WTC11 (cell line): ENCODE measurements at regions not wholly inside any gene's neighbourhood (a gene's known extent, or its start where the extent isn't known, plus 50 kb on each side); places are given as distances from the start of the nearest gene placed in this dataset.

Source experiments
- ATAC-seq: fragments of 200-7000 bp; cut with Tn5 transposase; 2 replicates; pipeline ENCODE4 v1.10.0; 2021; ENCODE audit warnings: mild to moderate bottlenecking, moderate library complexity
- CTCF ChIA-PET: fragments of 300-600 bp; sonication (Branson Sonifier 250); formaldehyde crosslinking; loops from one replicate; lab custom pipeline; 2021; ENCODE audit warnings: antibody characterized with exemption; lab: Charles Lee
- POLR2A ChIA-PET: fragments of 350-600 bp; sonication (Branson Sonifier 250); formaldehyde crosslinking; loops from one replicate; lab custom pipeline; 2021; ENCODE audit warnings: antibody characterized with exemption; lab: Charles Lee
- DNase-seq: peaks from one replicate; pipeline ENCODE4 v3.0.0; 2021; ENCODE audit warnings: low spot score
- H3K27ac Mint-ChIP-seq: 2 replicates; pipeline ENCODE4 v1.8.0; 2021; ENCODE audit warnings: mixed read lengths
- H3K27me3 Mint-ChIP-seq: 2 replicates; pipeline ENCODE4 v1.8.0; 2021; ENCODE audit warnings: low read depth, mild to moderate bottlenecking, moderate library complexity, mixed read lengths
- H3K36me3 Mint-ChIP-seq: 2 replicates; pipeline ENCODE4 v1.8.0; 2021; ENCODE audit warnings: mixed read lengths
- H3K4me1 Mint-ChIP-seq: 2 replicates; pipeline ENCODE4 v1.8.0; 2022; ENCODE audit warnings: mixed read lengths
- H3K4me3 Mint-ChIP-seq: 2 replicates; pipeline ENCODE4 v1.8.0; 2021; ENCODE audit warnings: mild to moderate bottlenecking, moderate library complexity, mixed read lengths
- H3K9me3 Mint-ChIP-seq: 2 replicates; pipeline ENCODE4 v1.8.0; 2021; ENCODE audit warnings: mixed read lengths
- CBFB ChIP-seq: sonication (generic); formaldehyde crosslinking; IDR thresholded peaks from 2 replicates; pipeline ENCODE4 v1.8.1; 2022; ENCODE audit warnings: mild to moderate bottlenecking, low read depth, missing genetic modification reagents
- CREB1 ChIP-seq: sonication (generic); formaldehyde crosslinking; IDR thresholded peaks from 2 replicates; pipeline ENCODE4 v1.8.0; 2023; ENCODE audit warnings: mild to moderate bottlenecking, missing genetic modification reagents
- FOXK1 ChIP-seq: sonication (generic); formaldehyde crosslinking; IDR thresholded peaks from 2 replicates; pipeline ENCODE4 v1.8.0; 2022; ENCODE audit warnings: mild to moderate bottlenecking, moderate library complexity, missing genetic modification reagents
- GABPB1 ChIP-seq: sonication (generic); formaldehyde crosslinking; IDR thresholded peaks from 2 replicates; pipeline ENCODE4 v1.8.1; 2023; ENCODE audit warnings: mild to moderate bottlenecking, missing genetic modification reagents
- HMGA2 ChIP-seq: fragments of 250-450 bp; sonication (Bioruptor Pico); IDR thresholded peaks from 2 replicates; pipeline ENCODE4 v1.4.0; 2021; ENCODE audit warnings: mild to moderate bottlenecking, moderate library complexity
- MXD4 ChIP-seq: fragments of 250-450 bp; sonication (Bioruptor Pico); IDR thresholded peaks from 2 replicates; pipeline ENCODE4 v1.8.0; 2021; ENCODE audit warnings: mild to moderate bottlenecking, moderate library complexity, borderline replicate concordance
- NFYB ChIP-seq: sonication (generic); formaldehyde crosslinking; conservative IDR thresholded peaks from 2 replicates; pipeline ENCODE4 v1.8.0; 2022; ENCODE audit warnings: low read depth, missing genetic modification reagents
- NR2C2 ChIP-seq: sonication (generic); formaldehyde crosslinking; IDR thresholded peaks from 2 replicates; pipeline ENCODE4 v1.8.0; 2022; ENCODE audit warnings: mild to moderate bottlenecking, missing genetic modification reagents
- OVOL2 ChIP-seq: fragments of 250-450 bp; sonication (Bioruptor Pico); IDR thresholded peaks from 2 replicates; pipeline ENCODE4 v1.9.0; 2021; ENCODE audit warnings: mild to moderate bottlenecking, borderline replicate concordance
- PRRX2 ChIP-seq: fragments of 250-450 bp; sonication (Bioruptor Pico); IDR thresholded peaks from 2 replicates; pipeline ENCODE4 v1.8.0; 2021; ENCODE audit warnings: mild to moderate bottlenecking
- SMAD4 ChIP-seq: sonication (generic); formaldehyde crosslinking; IDR thresholded peaks from 2 replicates; pipeline ENCODE4 v1.8.0; 2022; ENCODE audit warnings: mild to moderate bottlenecking, missing genetic modification reagents
- TEAD1 ChIP-seq: sonication (generic); formaldehyde crosslinking; IDR thresholded peaks from 2 replicates; pipeline ENCODE4 v1.8.0; 2022; ENCODE audit warnings: mild to moderate bottlenecking, missing genetic modification reagents
- ZBTB21 ChIP-seq: sonication (generic); formaldehyde crosslinking; IDR thresholded peaks from 2 replicates; pipeline ENCODE4 v1.8.1; 2023; ENCODE audit warnings: mild to moderate bottlenecking, missing genetic modification reagents, borderline replicate concordance
- TF ChIP-seq, protein P1 (sequence below): sonication (generic); formaldehyde crosslinking; IDR thresholded peaks from 2 replicates; pipeline ENCODE4 v1.8.1; 2023; ENCODE audit warnings: mild to moderate bottlenecking, missing genetic modification reagents, moderate library complexity
- TF ChIP-seq, protein P2 (sequence below): sonication (generic); formaldehyde crosslinking; IDR thresholded peaks from 2 replicates; pipeline ENCODE4 v1.8.0; 2022; ENCODE audit warnings: mild to moderate bottlenecking, missing genetic modification reagents
- TF ChIP-seq, protein P3 (sequence below): fragments of 250-450 bp; sonication (Bioruptor Pico); IDR thresholded peaks from 2 replicates; pipeline ENCODE4 v1.9.0; 2021; ENCODE audit warnings: mild to moderate bottlenecking, borderline replicate concordance
- TF ChIP-seq, protein P4 (sequence below): fragments of 250-450 bp; sonication (Bioruptor Pico); IDR thresholded peaks from 2 replicates; pipeline ENCODE4 v1.9.0; 2021; ENCODE audit warnings: moderate library complexity, mild to moderate bottlenecking, inconsistent platforms, borderline replicate concordance
- TF ChIP-seq, protein P5 (sequence below): sonication (generic); formaldehyde crosslinking; IDR thresholded peaks from 2 replicates; pipeline ENCODE4 v1.8.1; 2022; ENCODE audit warnings: mild to moderate bottlenecking, missing genetic modification reagents, moderate library complexity, borderline replicate concordance

DNA sequence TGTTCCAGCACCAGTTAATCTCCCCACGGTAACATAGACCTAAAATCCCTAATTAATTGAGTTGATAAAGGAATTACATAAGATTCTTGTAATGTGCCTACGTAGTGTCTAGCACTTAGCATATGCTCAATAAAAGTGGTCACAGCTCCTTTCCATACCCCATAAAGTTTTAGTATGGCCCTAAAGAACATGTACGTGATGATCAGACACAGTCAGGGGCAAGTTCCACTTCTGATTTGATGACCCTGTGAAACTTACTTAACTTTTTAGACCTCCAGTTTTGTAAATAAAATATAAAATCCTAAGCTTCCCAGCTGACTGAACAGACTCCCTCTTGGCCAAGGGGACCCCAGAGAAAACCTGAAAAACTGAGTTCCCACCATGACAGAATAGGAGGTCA, 391.3 kb upstream of the ERCC4 start:
- Mint-ChIP-seq H3K4me1 (peaks cover 11% of the 10 kb centered on the region), H3K4me3 (no peak overlapping the region), H3K9me3 (peaks cover 5% of the 10 kb centered on the region; the same call in 1 of the 2 replicates), H3K27me3 (no peaks in the 10 kb centered on the region), H3K36me3 (no peaks in the 10 kb centered on the region; the same call in 1 of the 2 replicates), H3K27ac (no peak overlapping the region)
- DNase-seq (no peak), ATAC-seq (no peak)
- ChIA-PET CTCF (no interaction called here), POLR2A (no interaction called here)
- TF ChIP-seq OVOL2 (no peak), SMAD4 (CRISPR knock-in tag) (no peak), CREB1 (CRISPR knock-in tag) (no peak), ZBTB21 (CRISPR knock-in tag) (no peak), NFYB (CRISPR knock-in tag) (no peak), NR2C2 (no peak), CBFB (CRISPR knock-in tag) (no peak), GABPB1 (CRISPR knock-in tag) (no peak)

DNA sequence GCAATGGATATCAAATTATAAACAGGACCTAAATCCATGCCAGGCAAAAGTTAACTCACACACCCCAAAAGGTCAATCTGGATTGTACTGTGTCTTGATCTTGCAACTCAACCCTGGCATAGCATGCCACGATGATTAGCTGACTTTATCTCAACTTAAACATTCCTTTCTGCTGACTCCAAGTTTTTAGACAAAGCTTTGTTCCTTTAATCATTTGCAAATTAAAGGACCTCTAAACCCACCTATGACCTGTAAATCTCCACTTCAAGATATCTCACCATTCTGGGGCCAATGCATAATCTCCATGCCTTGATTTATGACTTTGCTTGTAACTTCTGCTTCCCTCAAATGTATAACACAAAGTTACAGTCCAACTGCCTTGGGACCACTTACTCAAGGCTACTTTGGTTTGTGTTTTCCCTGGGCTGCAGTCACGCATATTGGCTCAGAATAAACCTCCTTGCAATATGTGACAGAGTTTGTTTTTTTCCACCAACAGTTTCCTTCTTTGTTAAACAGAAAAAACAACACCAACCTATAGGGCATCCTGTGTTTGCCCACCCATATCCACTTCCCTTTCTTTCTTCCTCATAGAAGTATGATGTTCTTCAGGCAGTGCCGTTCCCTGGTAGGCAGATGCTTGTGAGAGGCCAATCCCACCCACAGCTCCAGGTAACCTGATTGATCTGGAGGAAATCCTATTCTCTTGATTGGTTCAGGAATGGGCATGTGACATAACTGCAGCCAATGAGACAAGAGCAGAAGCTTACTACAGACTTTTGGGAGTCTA, 390.6 kb upstream of the ERCC4 start:
- no peak overlapping the region for H3K27ac Mint-ChIP-seq
- no peaks in the 10 kb centered on the region; the same call in 1 of the 2 replicates for H3K36me3 Mint-ChIP-seq
- ChIA-PET CTCF (no interaction called here), POLR2A (no interaction called here)
- peaks cover 5% of the 10 kb centered on the region; the same call in 1 of the 2 replicates for H3K9me3 Mint-ChIP-seq
- peaks cover 11% of the 10 kb centered on the region for H3K4me1 Mint-ChIP-seq
- ATAC-seq: no peak
- H3K27me3 Mint-ChIP-seq: no peaks in the 10 kb centered on the region
- no peak for DNase-seq
- TF ChIP-seq, protein P1, sequence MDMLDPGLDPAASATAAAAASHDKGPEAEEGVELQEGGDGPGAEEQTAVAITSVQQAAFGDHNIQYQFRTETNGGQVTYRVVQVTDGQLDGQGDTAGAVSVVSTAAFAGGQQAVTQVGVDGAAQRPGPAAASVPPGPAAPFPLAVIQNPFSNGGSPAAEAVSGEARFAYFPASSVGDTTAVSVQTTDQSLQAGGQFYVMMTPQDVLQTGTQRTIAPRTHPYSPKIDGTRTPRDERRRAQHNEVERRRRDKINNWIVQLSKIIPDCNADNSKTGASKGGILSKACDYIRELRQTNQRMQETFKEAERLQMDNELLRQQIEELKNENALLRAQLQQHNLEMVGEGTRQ (CRISPR knock-in tag): peak; percentile 67
- TF ChIP-seq, protein P2, sequence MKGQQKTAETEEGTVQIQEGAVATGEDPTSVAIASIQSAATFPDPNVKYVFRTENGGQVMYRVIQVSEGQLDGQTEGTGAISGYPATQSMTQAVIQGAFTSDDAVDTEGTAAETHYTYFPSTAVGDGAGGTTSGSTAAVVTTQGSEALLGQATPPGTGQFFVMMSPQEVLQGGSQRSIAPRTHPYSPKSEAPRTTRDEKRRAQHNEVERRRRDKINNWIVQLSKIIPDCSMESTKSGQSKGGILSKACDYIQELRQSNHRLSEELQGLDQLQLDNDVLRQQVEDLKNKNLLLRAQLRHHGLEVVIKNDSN (CRISPR knock-in tag): peak; percentile 30; the same call in 1 of the 2 replicates
- TF ChIP-seq PRRX2 (CRISPR knock-in tag): no peak
- no peak overlapping the region for H3K4me3 Mint-ChIP-seq

DNA sequence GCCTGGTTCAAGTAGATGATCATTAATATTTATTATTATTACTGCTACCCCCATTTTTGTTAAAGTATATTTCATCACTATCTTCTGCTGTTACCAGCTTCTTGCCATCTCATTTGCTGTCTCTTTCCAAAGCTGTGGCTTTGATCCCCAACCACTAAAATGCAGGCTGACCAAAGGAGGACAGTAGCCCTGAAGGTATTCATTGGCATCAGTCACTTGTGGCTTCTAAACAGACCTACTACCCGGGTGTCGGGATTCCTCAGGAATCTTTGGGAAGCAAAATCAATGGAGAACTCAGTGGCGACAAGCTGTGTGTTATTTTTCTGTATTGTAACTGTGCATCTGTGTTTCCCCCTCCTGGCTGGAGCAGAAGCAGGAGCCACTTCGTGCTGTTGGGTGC, 379.2 kb upstream of the ERCC4 start:
- no peak overlapping the region for H3K4me3 Mint-ChIP-seq
- no peak for TF ChIP-seq TEAD1 (CRISPR knock-in tag)
- TF ChIP-seq, all 79 proteins: peak for 0
- ATAC-seq: no peak
- Mint-ChIP-seq H3K36me3 (peaks cover 5% of the 10 kb centered on the region), H3K9me3 (peaks cover 12% of the 10 kb centered on the region), H3K27ac (no peak overlapping the region), H3K4me1 (0 out of 2 replicates have a peak, but pooled peaks cover 4% of the 10 kb centered on the region), H3K27me3 (no peaks in the 10 kb centered on the region)
- ChIA-PET CTCF (no interaction called here), POLR2A (no interaction called here)
- DNase-seq: no peak

DNA sequence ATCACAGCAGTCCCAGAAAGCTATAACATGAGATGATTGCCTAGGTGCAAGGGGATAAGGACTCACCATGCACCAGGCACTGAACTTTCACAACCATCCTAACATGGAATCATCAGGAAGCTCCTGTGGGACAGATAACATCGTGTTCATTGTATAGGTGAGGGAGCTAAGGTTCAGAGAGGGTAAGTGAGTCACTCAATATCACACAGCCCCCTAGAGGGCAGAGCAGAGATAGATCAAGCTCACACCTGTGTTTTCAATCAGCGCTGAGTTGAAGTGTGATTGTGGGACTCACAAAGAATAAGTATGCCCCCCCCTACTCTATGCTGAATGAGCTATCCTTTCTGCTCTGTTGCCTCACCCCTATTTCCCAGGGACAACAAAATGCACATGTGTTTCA, 377.7 kb upstream of the ERCC4 start:
- ChIA-PET POLR2A (no interaction called here), CTCF (interaction anchor here (1.5 kb wide), 1 partner anchor 10 kb away, joined by 6 read pairs; no protein-coding TSS in a partner anchor)
- Mint-ChIP-seq H3K27me3 (no peaks in the 10 kb centered on the region; the same call in 1 of the 2 replicates), H3K4me1 (0 out of 2 replicates have a peak, but pooled peaks cover 4% of the 10 kb centered on the region), H3K9me3 (peaks cover 13% of the 10 kb centered on the region), H3K36me3 (peaks cover 5% of the 10 kb centered on the region), H3K27ac (no peak overlapping the region; the same call in 1 of the 2 replicates), H3K4me3 (no peak overlapping the region)
- TF ChIP-seq HMGA2 (CRISPR knock-in tag): no peak
- ATAC-seq (no peak), DNase-seq (no peak)

DNA sequence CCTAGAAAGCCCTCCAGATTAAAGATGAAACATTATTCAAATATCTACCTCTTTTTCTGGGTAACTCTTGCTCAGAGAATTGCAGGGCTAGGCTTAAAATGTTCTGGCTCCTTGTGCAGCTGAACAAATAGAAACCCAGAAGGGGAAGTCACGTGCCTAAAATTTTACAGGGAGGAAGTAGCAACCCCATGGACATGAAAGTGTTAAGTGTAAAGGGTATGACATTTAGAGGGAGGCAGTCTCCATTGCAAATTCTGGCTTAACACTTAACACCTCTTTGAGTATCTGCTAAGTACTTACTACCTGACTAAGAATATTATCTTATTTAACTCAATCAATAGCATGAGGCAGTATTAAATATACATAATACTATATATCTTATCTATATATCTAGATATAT, 376.1 kb upstream of the ERCC4 start:
- no peak for DNase-seq
- Mint-ChIP-seq H3K4me3 (no peak overlapping the region), H3K27ac (no peak overlapping the region), H3K27me3 (no peaks in the 10 kb centered on the region; the same call in 1 of the 2 replicates), H3K9me3 (peaks cover 13% of the 10 kb centered on the region), H3K36me3 (peaks cover 5% of the 10 kb centered on the region), H3K4me1 (0 out of 2 replicates have a peak, but pooled peaks cover 4% of the 10 kb centered on the region)
- ATAC-seq: no peak
- POLR2A ChIA-PET: no interaction called here
- CTCF ChIA-PET: interaction anchor here (0.6 kb wide), 1 partner anchor 155 kb away, joined by 5 read pairs; no protein-coding TSS in a partner anchor
- TF ChIP-seq MXD4 (CRISPR knock-in tag): no peak
- TF ChIP-seq FOXK1 (CRISPR knock-in tag): no peak
- TF ChIP-seq, protein P3, sequence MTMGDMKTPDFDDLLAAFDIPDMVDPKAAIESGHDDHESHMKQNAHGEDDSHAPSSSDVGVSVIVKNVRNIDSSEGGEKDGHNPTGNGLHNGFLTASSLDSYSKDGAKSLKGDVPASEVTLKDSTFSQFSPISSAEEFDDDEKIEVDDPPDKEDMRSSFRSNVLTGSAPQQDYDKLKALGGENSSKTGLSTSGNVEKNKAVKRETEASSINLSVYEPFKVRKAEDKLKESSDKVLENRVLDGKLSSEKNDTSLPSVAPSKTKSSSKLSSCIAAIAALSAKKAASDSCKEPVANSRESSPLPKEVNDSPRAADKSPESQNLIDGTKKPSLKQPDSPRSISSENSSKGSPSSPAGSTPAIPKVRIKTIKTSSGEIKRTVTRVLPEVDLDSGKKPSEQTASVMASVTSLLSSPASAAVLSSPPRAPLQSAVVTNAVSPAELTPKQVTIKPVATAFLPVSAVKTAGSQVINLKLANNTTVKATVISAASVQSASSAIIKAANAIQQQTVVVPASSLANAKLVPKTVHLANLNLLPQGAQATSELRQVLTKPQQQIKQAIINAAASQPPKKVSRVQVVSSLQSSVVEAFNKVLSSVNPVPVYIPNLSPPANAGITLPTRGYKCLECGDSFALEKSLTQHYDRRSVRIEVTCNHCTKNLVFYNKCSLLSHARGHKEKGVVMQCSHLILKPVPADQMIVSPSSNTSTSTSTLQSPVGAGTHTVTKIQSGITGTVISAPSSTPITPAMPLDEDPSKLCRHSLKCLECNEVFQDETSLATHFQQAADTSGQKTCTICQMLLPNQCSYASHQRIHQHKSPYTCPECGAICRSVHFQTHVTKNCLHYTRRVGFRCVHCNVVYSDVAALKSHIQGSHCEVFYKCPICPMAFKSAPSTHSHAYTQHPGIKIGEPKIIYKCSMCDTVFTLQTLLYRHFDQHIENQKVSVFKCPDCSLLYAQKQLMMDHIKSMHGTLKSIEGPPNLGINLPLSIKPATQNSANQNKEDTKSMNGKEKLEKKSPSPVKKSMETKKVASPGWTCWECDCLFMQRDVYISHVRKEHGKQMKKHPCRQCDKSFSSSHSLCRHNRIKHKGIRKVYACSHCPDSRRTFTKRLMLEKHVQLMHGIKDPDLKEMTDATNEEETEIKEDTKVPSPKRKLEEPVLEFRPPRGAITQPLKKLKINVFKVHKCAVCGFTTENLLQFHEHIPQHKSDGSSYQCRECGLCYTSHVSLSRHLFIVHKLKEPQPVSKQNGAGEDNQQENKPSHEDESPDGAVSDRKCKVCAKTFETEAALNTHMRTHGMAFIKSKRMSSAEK: no peak
- TF ChIP-seq, protein P4, sequence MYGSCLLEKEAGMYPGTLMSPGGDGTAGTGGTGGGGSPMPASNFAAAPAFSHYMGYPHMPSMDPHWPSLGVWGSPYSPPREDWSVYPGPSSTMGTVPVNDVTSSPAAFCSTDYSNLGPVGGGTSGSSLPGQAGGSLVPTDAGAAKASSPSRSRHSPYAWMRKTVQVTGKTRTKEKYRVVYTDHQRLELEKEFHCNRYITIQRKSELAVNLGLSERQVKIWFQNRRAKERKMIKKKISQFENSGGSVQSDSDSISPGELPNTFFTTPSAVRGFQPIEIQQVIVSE (CRISPR knock-in tag): no peak
- TF ChIP-seq, protein P5, sequence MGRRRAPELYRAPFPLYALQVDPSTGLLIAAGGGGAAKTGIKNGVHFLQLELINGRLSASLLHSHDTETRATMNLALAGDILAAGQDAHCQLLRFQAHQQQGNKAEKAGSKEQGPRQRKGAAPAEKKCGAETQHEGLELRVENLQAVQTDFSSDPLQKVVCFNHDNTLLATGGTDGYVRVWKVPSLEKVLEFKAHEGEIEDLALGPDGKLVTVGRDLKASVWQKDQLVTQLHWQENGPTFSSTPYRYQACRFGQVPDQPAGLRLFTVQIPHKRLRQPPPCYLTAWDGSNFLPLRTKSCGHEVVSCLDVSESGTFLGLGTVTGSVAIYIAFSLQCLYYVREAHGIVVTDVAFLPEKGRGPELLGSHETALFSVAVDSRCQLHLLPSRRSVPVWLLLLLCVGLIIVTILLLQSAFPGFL (CRISPR knock-in tag): no peak
